Keratinocyte (primary cell): ENCODE measurements at regions not wholly inside any gene's neighbourhood (a gene's known extent, or its start where the extent isn't known, plus 50 kb on each side); places are given as distances from the start of the nearest gene placed in this dataset.

ENCODE experiments used
- CTCF ChIP-seq, 3 experiments: IDR thresholded peaks in 1 of 3; conservative IDR thresholded peaks in 1 of 3; optimal IDR thresholded peaks in 1 of 3; 2 replicates in 2 of 3; 3 replicates in 1 of 3; pipeline versions ENCODE3 to v1.5.1; 2011; ENCODE audit warnings: low read length in 3 of 3, mild to moderate bottlenecking in 3 of 3, moderate library complexity in 2 of 3, control low read depth in 1 of 3, inconsistent platforms in 1 of 3; ENCODE audit not compliant: insufficient read depth in 2 of 3; ENCODE audit errors: extremely low read depth in 1 of 3
- EZH2 ChIP-seq: IDR thresholded peaks from one replicate; pipeline ENCODE4 v1.6.1; 2012; ENCODE audit warnings: inconsistent platforms, mild to moderate bottlenecking, low read length, moderate library complexity

DNA sequence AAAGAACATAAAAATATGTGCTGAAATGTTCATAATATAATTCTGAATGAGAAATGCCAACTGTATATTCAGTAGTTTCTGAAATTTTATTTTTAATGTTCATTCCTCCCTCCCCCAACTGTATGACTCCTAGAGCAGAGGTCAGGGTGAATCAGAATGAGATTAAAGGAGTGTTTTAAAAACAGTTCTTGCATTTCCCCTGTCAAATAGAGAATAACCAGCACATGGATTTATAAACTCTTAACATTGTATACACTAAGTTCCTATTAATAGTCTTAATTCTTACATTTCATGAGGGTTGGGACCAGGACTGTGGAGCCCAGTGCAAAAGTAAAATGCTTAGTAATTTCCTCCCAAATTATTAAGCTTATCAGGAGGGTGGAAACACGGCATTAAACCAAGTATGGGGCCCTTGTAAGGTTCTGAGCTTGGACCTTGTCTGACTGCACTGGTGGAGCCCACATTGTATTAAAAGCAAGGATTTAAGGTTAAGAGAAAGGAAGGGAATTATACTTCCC is 474.6 kb upstream of the RAG2 start:
- TF ChIP-seq CTCF (optimal IDR thresholded peaks at IDR 0.05 in 1 of 3, IDR thresholded peaks at IDR 0.05 in 1 of 3, conservative IDR thresholded peaks at IDR 0.05 in 1 of 3; ENCODE audit: extremely low read depth in 1 of 3, insufficient read depth in 2 of 3, low read length in 3 of 3) (no peak), EZH2 (no peak)
